T-helper 17 cell (primary cell): ENCODE measurements at regions not wholly inside any gene's neighbourhood (a gene's known extent, or its start where the extent isn't known, plus 50 kb on each side); places are given as distances from the start of the nearest gene placed in this dataset.

Source experiments
- ATAC-seq: fragments of 150-1000 bp; cut with Tn5 transposase; 2 replicates; pipeline ENCODE4 v1.10.0; 2021; ENCODE audit warnings: mild to moderate bottlenecking, moderate library complexity
- DNase-seq, 3 donors: peaks; one replicate each; pipeline versions ENCODE4 v3.0.0 to v3.0.0-alpha.2; 2020 to 2021
- H3K9me3 ChIP-seq: one replicate; pipeline ENCODE4 v1.7.0; 2013; ENCODE audit warnings: low read length, mild to moderate bottlenecking; ENCODE audit not compliant: control insufficient read depth, poor library complexity, severe bottlenecking
- H3K27ac Mint-ChIP-seq: one replicate; pipeline ENCODE4 v1.8.0; 2022; ENCODE audit warnings: mild to moderate bottlenecking, moderate library complexity, mixed read lengths
- H3K27me3 Mint-ChIP-seq: one replicate; pipeline ENCODE4 v1.8.0; 2022; ENCODE audit warnings: mixed read lengths
- H3K36me3 Mint-ChIP-seq: one replicate; pipeline ENCODE4 v1.8.0; 2022; ENCODE audit warnings: low read depth, mixed read lengths
- H3K4me1 Mint-ChIP-seq: one replicate; pipeline ENCODE4 v1.8.0; 2022; ENCODE audit warnings: mild to moderate bottlenecking, mixed read lengths
- H3K4me3 Mint-ChIP-seq: one replicate; pipeline ENCODE4 v1.8.0; 2022; ENCODE audit warnings: mild to moderate bottlenecking, moderate library complexity, mixed read lengths

GRCh38 chr2:7721413-7721995 lies 804.3 kb downstream of the RNF144A start:
- Mint-ChIP-seq H3K4me1 (peaks cover 15% of the 10 kb centered on the region), H3K27ac (peak overlapping the region; percentile 24), H3K27me3 (no peaks in the 10 kb centered on the region), H3K36me3 (no peaks in the 10 kb centered on the region), H3K4me3 (no peak overlapping the region)
- ATAC-seq (no peak), DNase-seq (no peak)
- no peaks in the 10 kb centered on the region for H3K9me3 ChIP-seq

GRCh38 chr2:7722212-7722910 lies 805.1 kb downstream of the RNF144A start:
- H3K9me3 ChIP-seq, result no peaks in the 10 kb centered on the region
- Mint-ChIP-seq H3K4me3 (no peak overlapping the region), H3K36me3 (no peaks in the 10 kb centered on the region), H3K27me3 (no peaks in the 10 kb centered on the region), H3K27ac (peak overlapping the region; percentile 11), H3K4me1 (peaks cover 15% of the 10 kb centered on the region)
- no peak for DNase-seq
- no peak for ATAC-seq

- no peak for ATAC-seq
- Mint-ChIP-seq H3K4me1 (peaks cover 22% of the 10 kb centered on the region), H3K4me3 (no peak overlapping the region), H3K27ac (peak overlapping the region; percentile 94), H3K36me3 (no peaks in the 10 kb centered on the region), H3K27me3 (peaks cover 2% of the 10 kb centered on the region)
- H3K9me3 ChIP-seq, result peaks cover 3% of the 10 kb centered on the region
- DNase-seq, result no peak
Observed at GRCh38 chr2:7724336-7724735, 807.1 kb downstream of the RNF144A start.

- peaks cover 25% of the 10 kb centered on the region for H3K4me1 Mint-ChIP-seq
- peak overlapping the region; percentile 75 for H3K4me3 Mint-ChIP-seq
- H3K36me3 Mint-ChIP-seq, result no peaks in the 10 kb centered on the region
- H3K27me3 Mint-ChIP-seq, result peaks cover 5% of the 10 kb centered on the region
- DNase-seq (no peak), ATAC-seq (peak; percentile 80)
- peak overlapping the region; percentile 94 for H3K27ac Mint-ChIP-seq
- H3K9me3 ChIP-seq, result peaks cover 3% of the 10 kb centered on the region
Observed at GRCh38 chr2:7725171-7725849, 808.1 kb downstream of the RNF144A start.

- H3K36me3 Mint-ChIP-seq, result no peaks in the 10 kb centered on the region
- peak overlapping the region; percentile 94 for H3K27ac Mint-ChIP-seq
- H3K27me3 Mint-ChIP-seq, result peaks cover 5% of the 10 kb centered on the region
- H3K9me3 ChIP-seq, result peaks cover 3% of the 10 kb centered on the region
- H3K4me1 Mint-ChIP-seq, result peaks cover 26% of the 10 kb centered on the region
- peak overlapping the region; percentile 75 for H3K4me3 Mint-ChIP-seq
- ATAC-seq (no peak), DNase-seq (no peak)
Observed at GRCh38 chr2:7725850-7726242, 808.6 kb downstream of the RNF144A start.

- DNase-seq, result no peak
- Mint-ChIP-seq H3K4me1 (peaks cover 28% of the 10 kb centered on the region), H3K27ac (peak overlapping the region; percentile 94), H3K4me3 (peak overlapping the region; percentile 83), H3K27me3 (peaks cover 5% of the 10 kb centered on the region), H3K36me3 (no peaks in the 10 kb centered on the region)
- no peak for ATAC-seq
- H3K9me3 ChIP-seq, result peaks cover 3% of the 10 kb centered on the region
Observed at GRCh38 chr2:7726989-7727388, 809.8 kb downstream of the RNF144A start.

GRCh38 chr2:7728388-7728787 lies 811.2 kb downstream of the RNF144A start:
- Mint-ChIP-seq H3K27me3 (peaks cover 5% of the 10 kb centered on the region), H3K36me3 (no peaks in the 10 kb centered on the region)
- DNase-seq, result no peak

GRCh38 chr2:7730449-7730848 lies 813.2 kb downstream of the RNF144A start:
- DNase-seq (no peak), ATAC-seq (peak; percentile 47)
- H3K36me3 Mint-ChIP-seq, result no peaks in the 10 kb centered on the region
- H3K27me3 Mint-ChIP-seq, result peaks cover 5% of the 10 kb centered on the region
- peaks cover 3% of the 10 kb centered on the region for H3K9me3 ChIP-seq
- peaks cover 20% of the 10 kb centered on the region for H3K4me1 Mint-ChIP-seq
- peak overlapping the region; percentile 83 for H3K4me3 Mint-ChIP-seq
- H3K27ac Mint-ChIP-seq, result peak overlapping the region; percentile 94

More at GRCh38 chr2:7728388-7728787, 811.2 kb downstream of the RNF144A start:
- Mint-ChIP-seq H3K4me3 (peak overlapping the region; percentile 83), H3K4me1 (peaks cover 28% of the 10 kb centered on the region), H3K27ac (peak overlapping the region; percentile 94)
- H3K9me3 ChIP-seq, result peaks cover 3% of the 10 kb centered on the region
- no peak for ATAC-seq

- Mint-ChIP-seq H3K27me3 (peaks cover 5% of the 10 kb centered on the region), H3K4me1 (peaks cover 15% of the 10 kb centered on the region), H3K36me3 (no peaks in the 10 kb centered on the region), H3K4me3 (peak overlapping the region; percentile 71), H3K27ac (peak overlapping the region; percentile 94)
- ATAC-seq (peak; percentile 37), DNase-seq (no peak)
- H3K9me3 ChIP-seq, result peaks cover 3% of the 10 kb centered on the region
Observed at GRCh38 chr2:7730990-7731389, 813.8 kb downstream of the RNF144A start.

- peaks cover 3% of the 10 kb centered on the region for H3K9me3 ChIP-seq
- Mint-ChIP-seq H3K27ac (peak overlapping the region; percentile 94), H3K4me1 (peaks cover 15% of the 10 kb centered on the region), H3K36me3 (no peaks in the 10 kb centered on the region), H3K27me3 (peaks cover 5% of the 10 kb centered on the region), H3K4me3 (peak overlapping the region; percentile 28)
- ATAC-seq (no peak), DNase-seq (no peak)
Observed at GRCh38 chr2:7732497-7732896, 815.3 kb downstream of the RNF144A start.

GRCh38 chr2:7736646-7737305 lies 819.6 kb downstream of the RNF144A start:
- ATAC-seq (no peak), DNase-seq (no peak)
- Mint-ChIP-seq H3K27ac (no peak overlapping the region), H3K27me3 (no peaks in the 10 kb centered on the region), H3K4me3 (no peak overlapping the region), H3K4me1 (peaks cover 5% of the 10 kb centered on the region), H3K36me3 (no peaks in the 10 kb centered on the region)
- no peaks in the 10 kb centered on the region for H3K9me3 ChIP-seq

GRCh38 chr2:7738596-7738995 lies 821.4 kb downstream of the RNF144A start:
- H3K36me3 Mint-ChIP-seq, result no peaks in the 10 kb centered on the region
- no peak overlapping the region for H3K4me3 Mint-ChIP-seq
- H3K27ac Mint-ChIP-seq, result no peak overlapping the region
- ATAC-seq (no peak), DNase-seq (no peak)
- no peaks in the 10 kb centered on the region for H3K9me3 ChIP-seq
- H3K4me1 Mint-ChIP-seq, result peaks cover 3% of the 10 kb centered on the region
- no peaks in the 10 kb centered on the region for H3K27me3 Mint-ChIP-seq

GRCh38 chr2:7740114-7740513 lies 822.9 kb downstream of the RNF144A start:
- Mint-ChIP-seq H3K4me3 (no peak overlapping the region), H3K27ac (no peak overlapping the region), H3K27me3 (no peaks in the 10 kb centered on the region), H3K4me1 (peaks cover 7% of the 10 kb centered on the region), H3K36me3 (no peaks in the 10 kb centered on the region)
- no peak for DNase-seq
- H3K9me3 ChIP-seq, result no peaks in the 10 kb centered on the region
- no peak for ATAC-seq
